Esophagus squamous epithelium (tissue), 4 donors: ENCODE measurements at regions not wholly inside any gene's neighbourhood (a gene's known extent, or its start where the extent isn't known, plus 50 kb on each side); places are given as distances from the start of the nearest gene placed in this dataset.

ENCODE experiments used
- POLR2A ChIP-seq, 4 donors: fragments of 450-650 bp; IDR thresholded peaks; one replicate each; pipeline ENCODE4 v1.6.1; 2017; ENCODE audit warnings: antibody characterized with exemption in 4 of 4, mild to moderate bottlenecking in 4 of 4, moderate library complexity in 3 of 4
- TF ChIP-seq, protein P1 (sequence below), 6 experiments: fragments of 450-650 bp in 4 of 6; fragments of 200-600 bp in 2 of 6; sonication (generic) in 2 of 6; IDR thresholded peaks; one replicate each; pipeline ENCODE4 v1.5.1; 2016 to 2019; ENCODE audit warnings: antibody characterized with exemption in 6 of 6, mild to moderate bottlenecking in 4 of 6, moderate library complexity in 4 of 6

DNA sequence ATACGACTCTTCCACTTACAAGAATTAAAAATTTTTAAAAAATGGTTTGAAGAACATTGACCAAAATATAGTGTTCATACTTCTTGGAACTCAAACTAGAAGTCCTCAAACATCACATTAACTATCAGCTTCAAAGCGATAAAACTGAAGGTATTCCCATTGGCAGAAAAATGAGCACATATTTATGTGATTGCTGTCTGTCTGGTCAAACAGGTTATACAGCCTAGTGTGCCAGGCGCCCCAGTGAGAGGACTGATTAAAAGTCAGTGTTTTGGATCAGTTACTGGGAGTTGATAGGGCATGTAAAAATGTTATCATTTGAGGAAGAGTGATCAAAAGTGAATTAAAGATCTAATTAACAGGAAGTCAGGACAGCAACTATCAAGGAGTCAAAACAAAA is 738.8 kb downstream of the HDGFL1 start:
- TF ChIP-seq, protein P1, sequence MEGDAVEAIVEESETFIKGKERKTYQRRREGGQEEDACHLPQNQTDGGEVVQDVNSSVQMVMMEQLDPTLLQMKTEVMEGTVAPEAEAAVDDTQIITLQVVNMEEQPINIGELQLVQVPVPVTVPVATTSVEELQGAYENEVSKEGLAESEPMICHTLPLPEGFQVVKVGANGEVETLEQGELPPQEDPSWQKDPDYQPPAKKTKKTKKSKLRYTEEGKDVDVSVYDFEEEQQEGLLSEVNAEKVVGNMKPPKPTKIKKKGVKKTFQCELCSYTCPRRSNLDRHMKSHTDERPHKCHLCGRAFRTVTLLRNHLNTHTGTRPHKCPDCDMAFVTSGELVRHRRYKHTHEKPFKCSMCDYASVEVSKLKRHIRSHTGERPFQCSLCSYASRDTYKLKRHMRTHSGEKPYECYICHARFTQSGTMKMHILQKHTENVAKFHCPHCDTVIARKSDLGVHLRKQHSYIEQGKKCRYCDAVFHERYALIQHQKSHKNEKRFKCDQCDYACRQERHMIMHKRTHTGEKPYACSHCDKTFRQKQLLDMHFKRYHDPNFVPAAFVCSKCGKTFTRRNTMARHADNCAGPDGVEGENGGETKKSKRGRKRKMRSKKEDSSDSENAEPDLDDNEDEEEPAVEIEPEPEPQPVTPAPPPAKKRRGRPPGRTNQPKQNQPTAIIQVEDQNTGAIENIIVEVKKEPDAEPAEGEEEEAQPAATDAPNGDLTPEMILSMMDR (IDR thresholded peaks at IDR 0.05) = no peak
- no peak for TF ChIP-seq POLR2A (IDR thresholded peaks at IDR 0.05)
